ENCODE measurements at regions not wholly inside any gene's neighbourhood (a gene's known extent, or its start where the extent isn't known, plus 50 kb on each side); places are given as distances from the start of the nearest gene placed in this dataset.
"Not testable (repeated sequence)": the region's sequence is repeated elsewhere in the genome, so short reads cannot be mapped to it uniquely, and the experiment has no call there.

GRCh38 chr6:1164600-1164999 is 147.3 kb upstream of the FOXQ1 start:
- TF ChIP-seq, protein P1, sequence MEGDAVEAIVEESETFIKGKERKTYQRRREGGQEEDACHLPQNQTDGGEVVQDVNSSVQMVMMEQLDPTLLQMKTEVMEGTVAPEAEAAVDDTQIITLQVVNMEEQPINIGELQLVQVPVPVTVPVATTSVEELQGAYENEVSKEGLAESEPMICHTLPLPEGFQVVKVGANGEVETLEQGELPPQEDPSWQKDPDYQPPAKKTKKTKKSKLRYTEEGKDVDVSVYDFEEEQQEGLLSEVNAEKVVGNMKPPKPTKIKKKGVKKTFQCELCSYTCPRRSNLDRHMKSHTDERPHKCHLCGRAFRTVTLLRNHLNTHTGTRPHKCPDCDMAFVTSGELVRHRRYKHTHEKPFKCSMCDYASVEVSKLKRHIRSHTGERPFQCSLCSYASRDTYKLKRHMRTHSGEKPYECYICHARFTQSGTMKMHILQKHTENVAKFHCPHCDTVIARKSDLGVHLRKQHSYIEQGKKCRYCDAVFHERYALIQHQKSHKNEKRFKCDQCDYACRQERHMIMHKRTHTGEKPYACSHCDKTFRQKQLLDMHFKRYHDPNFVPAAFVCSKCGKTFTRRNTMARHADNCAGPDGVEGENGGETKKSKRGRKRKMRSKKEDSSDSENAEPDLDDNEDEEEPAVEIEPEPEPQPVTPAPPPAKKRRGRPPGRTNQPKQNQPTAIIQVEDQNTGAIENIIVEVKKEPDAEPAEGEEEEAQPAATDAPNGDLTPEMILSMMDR (IDR thresholded peaks at IDR 0.05; ENCODE audit: extremely low read depth, low read depth, low read length): no peak
- Histone ChIP-seq H3K4me3 (ENCODE audit: insufficient read depth, low read length) (no peak overlapping the region), H3K27ac (ENCODE audit: low read depth, low read length) (no peak overlapping the region), H2AFZ (ENCODE audit: low read length) (no peak overlapping the region), H3K4me2 (ENCODE audit: insufficient read depth, low read length) (no peak overlapping the region), H3K9me3 (ENCODE audit: low read depth, low read length) (no peaks in the 10 kb centered on the region), H3K27me3 (ENCODE audit: insufficient read depth, low read length) (peaks cover 3% of the 10 kb centered on the region), H4K20me1 (ENCODE audit: insufficient read depth, low read length) (no peaks in the 10 kb centered on the region), H3K4me1 (ENCODE audit: insufficient read depth, low read length) (no peaks in the 10 kb centered on the region), H3K79me2 (ENCODE audit: insufficient read depth, low read length) (no peaks in the 10 kb centered on the region), H3K36me3 (ENCODE audit: insufficient read depth, low read length) (no peaks in the 10 kb centered on the region)
- peak; percentile 38 for DNase-seq (ENCODE audit: insufficient read length, low spot score, missing footprints)

DNA sequence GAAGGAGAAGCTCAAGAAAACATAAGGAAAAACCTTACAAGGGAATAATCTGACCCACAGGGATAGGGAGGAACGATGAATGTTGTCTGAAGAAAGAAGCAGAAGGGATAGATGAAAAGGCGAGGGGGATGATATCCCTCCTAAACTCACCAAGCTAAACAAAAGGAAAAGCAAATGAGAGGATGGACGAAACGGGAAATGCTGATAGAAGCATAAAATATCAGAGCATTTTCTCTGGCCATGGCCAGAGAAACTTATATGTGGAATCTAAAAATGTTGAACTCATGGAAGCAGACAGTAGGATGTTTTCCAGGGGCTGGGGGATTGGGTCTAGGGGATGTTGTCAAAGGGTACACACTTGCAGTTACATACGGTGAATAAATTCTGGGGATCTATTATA is 148.4 kb upstream of the FOXQ1 start:
- Histone ChIP-seq H3K27me3 (ENCODE audit: insufficient read depth, low read length) (peaks cover 1% of the 10 kb centered on the region), H4K20me1 (ENCODE audit: insufficient read depth, low read length) (no peaks in the 10 kb centered on the region), H3K4me1 (ENCODE audit: insufficient read depth, low read length) (no peaks in the 10 kb centered on the region), H3K4me3 (ENCODE audit: insufficient read depth, low read length) (no peak overlapping the region), H3K4me2 (ENCODE audit: insufficient read depth, low read length) (no peak overlapping the region), H2AFZ (ENCODE audit: low read length) (no peak overlapping the region), H3K9me3 (ENCODE audit: low read depth, low read length) (no peaks in the 10 kb centered on the region), H3K79me2 (ENCODE audit: insufficient read depth, low read length) (no peaks in the 10 kb centered on the region), H3K36me3 (ENCODE audit: insufficient read depth, low read length) (no peaks in the 10 kb centered on the region), H3K27ac (ENCODE audit: low read depth, low read length) (no peak overlapping the region)
- peak; percentile 53 for DNase-seq (ENCODE audit: insufficient read length, low spot score, missing footprints)
- TF ChIP-seq, protein P1 (IDR thresholded peaks at IDR 0.05; ENCODE audit: extremely low read depth, low read depth, low read length): no peak

DNA sequence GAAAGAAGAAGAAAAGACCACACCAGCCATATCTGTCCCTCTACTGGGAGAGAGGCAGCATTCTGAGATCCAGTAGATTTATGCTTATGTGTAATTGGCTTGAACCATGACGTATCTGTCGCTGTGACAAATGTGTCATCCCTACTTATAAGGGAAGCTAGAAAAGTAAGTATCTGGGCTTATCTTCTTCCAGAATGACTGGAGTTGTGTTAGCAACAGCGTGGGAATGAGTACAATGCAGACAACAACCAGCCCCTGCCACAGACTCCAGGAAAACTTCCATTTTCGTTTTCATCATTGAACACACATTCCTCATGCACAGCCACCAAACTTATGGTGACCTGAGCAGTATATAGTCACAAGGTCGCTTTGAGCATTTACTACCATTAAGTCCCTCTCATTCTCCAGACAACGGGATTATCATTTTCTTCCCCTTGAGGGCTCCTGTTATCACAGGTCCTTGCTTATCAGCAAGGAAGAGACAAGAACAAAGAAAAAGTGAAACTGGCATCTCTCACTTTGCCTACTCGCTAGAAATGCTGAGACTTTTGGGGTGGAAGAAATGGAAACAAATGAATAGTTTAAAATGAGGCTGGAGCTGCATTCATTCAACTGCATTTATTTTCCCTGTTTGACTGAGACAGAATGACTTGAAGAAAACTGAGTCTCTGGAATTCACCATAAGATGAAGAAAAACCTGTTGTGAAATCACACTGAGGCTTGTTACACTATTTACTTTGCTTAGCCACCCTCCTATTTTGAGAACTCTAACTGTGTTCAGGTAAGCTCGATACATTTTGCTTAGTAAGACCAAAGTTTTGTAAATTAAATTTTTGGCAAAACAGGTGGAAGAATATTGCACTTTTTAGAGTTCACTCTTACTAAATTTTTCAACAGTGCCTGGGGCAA is 149.3 kb upstream of the FOXQ1 start:
- no peak for DNase-seq (ENCODE audit: insufficient read length, low spot score, missing footprints)
- Histone ChIP-seq H3K27me3 (ENCODE audit: insufficient read depth, low read length) (no peaks in the 10 kb centered on the region), H3K79me2 (ENCODE audit: insufficient read depth, low read length) (no peaks in the 10 kb centered on the region), H3K4me1 (ENCODE audit: insufficient read depth, low read length) (no peaks in the 10 kb centered on the region), H3K4me2 (ENCODE audit: insufficient read depth, low read length) (peak overlapping the region; percentile 41), H2AFZ (ENCODE audit: low read length) (no peak overlapping the region), H3K9me3 (ENCODE audit: low read depth, low read length) (no peaks in the 10 kb centered on the region), H4K20me1 (ENCODE audit: insufficient read depth, low read length) (no peaks in the 10 kb centered on the region), H3K4me3 (ENCODE audit: insufficient read depth, low read length) (no peak overlapping the region), H3K27ac (ENCODE audit: low read depth, low read length) (no peak overlapping the region), H3K36me3 (ENCODE audit: insufficient read depth, low read length) (no peaks in the 10 kb centered on the region)
- TF ChIP-seq, protein P1 (IDR thresholded peaks at IDR 0.05; ENCODE audit: extremely low read depth, low read depth, low read length): no peak

- H3K79me2 ChIP-seq (ENCODE audit: insufficient read depth, low read length); DNase-seq (ENCODE audit: insufficient read length, low spot score, missing footprints); H3K36me3 ChIP-seq (ENCODE audit: insufficient read depth, low read length); H3K4me1 ChIP-seq (ENCODE audit: insufficient read depth, low read length); H2AFZ ChIP-seq (ENCODE audit: low read length); H3K27me3 ChIP-seq (ENCODE audit: insufficient read depth, low read length); H3K4me2 ChIP-seq (ENCODE audit: insufficient read depth, low read length); H4K20me1 ChIP-seq (ENCODE audit: insufficient read depth, low read length); H3K9me3 ChIP-seq (ENCODE audit: low read depth, low read length); H3K4me3 ChIP-seq (ENCODE audit: insufficient read depth, low read length); H3K27ac ChIP-seq (ENCODE audit: low read depth, low read length): not testable (repeated sequence)
These were observed 155.5 kb upstream of the FOXQ1 start for GRCh38 chr6:1156411-1156810.

Data from osteoblast (primary cell).